Liver (tissue), 7 donors: ENCODE measurements at regions not wholly inside any gene's neighbourhood (a gene's known extent, or its start where the extent isn't known, plus 50 kb on each side); places are given as distances from the start of the nearest gene placed in this dataset.

Experiments used
- DNase-seq: peaks from one replicate; pipeline ENCODE4 v3.0.0-alpha.2; 2017; ENCODE audit warnings: low spot score
- H3K27ac ChIP-seq, 2 donors: one replicate each; pipeline ENCODE4 v1.7.0; 2013; ENCODE audit warnings: inconsistent platforms in 2 of 2, low read length in 2 of 2, control low read depth in 1 of 2, low read depth in 1 of 2, mild to moderate bottlenecking in 1 of 2
- H3K27me3 ChIP-seq, 4 donors: one replicate each; pipeline versions ENCODE4 v1.6.1 to v1.7.0; 2013; ENCODE audit warnings: low read length in 3 of 4, inconsistent platforms in 1 of 4, mild to moderate bottlenecking in 1 of 4, moderate library complexity in 1 of 4; ENCODE audit not compliant: control insufficient read depth in 4 of 4, insufficient read depth in 4 of 4
- H3K36me3 ChIP-seq, 4 donors: one replicate each; pipeline versions ENCODE4 v1.6.1 to v1.7.0; 2013; ENCODE audit warnings: low read length in 3 of 4, mild to moderate bottlenecking in 3 of 4, low read depth in 1 of 4, moderate library complexity in 1 of 4; ENCODE audit not compliant: control insufficient read depth in 4 of 4, insufficient read depth in 3 of 4
- H3K4me1 ChIP-seq, 4 donors: one replicate each; pipeline versions ENCODE4 v1.6.1 to v1.7.0; 2013; ENCODE audit warnings: low read length in 3 of 4, mild to moderate bottlenecking in 3 of 4, moderate library complexity in 1 of 4; ENCODE audit not compliant: control insufficient read depth in 4 of 4, insufficient read depth in 4 of 4
- H3K4me3 ChIP-seq, 3 donors: one replicate each; pipeline versions ENCODE4 v1.6.1 to v1.7.0; 2013; ENCODE audit warnings: low read length in 3 of 3, control low read depth in 1 of 3, low read depth in 1 of 3, mild to moderate bottlenecking in 1 of 3
- H3K9ac ChIP-seq, 2 donors: one replicate each; pipeline ENCODE4 v1.7.0; 2013; ENCODE audit warnings: low read length in 2 of 2, mild to moderate bottlenecking in 2 of 2, moderate library complexity in 2 of 2, control low read depth in 1 of 2, low read depth in 1 of 2
- H3K9me3 ChIP-seq, 4 donors: one replicate each; pipeline versions ENCODE4 v1.6.1 to v1.7.0; 2013; ENCODE audit warnings: low read length in 3 of 4; ENCODE audit not compliant: control insufficient read depth in 4 of 4
- ATF3 ChIP-seq: IDR thresholded peaks from 2 replicates; pipeline ENCODE4 v1.6.1; 2016; ENCODE audit warnings: antibody characterized with exemption
- EGR1 ChIP-seq, 2 donors: IDR thresholded peaks; 2 replicates each; pipeline ENCODE4 v1.6.1; 2016 to 2018; ENCODE audit warnings: antibody characterized with exemption in 2 of 2, low read depth in 2 of 2
- FOXA1 ChIP-seq: IDR thresholded peaks from 2 replicates; pipeline ENCODE4 v1.6.1; 2016; ENCODE audit warnings: antibody characterized with exemption
- FOXA2 ChIP-seq: IDR thresholded peaks from 2 replicates; pipeline ENCODE4 v1.6.1; 2016; ENCODE audit warnings: antibody characterized with exemption
- GABPA ChIP-seq, 2 donors: IDR thresholded peaks in 1 of 2; conservative IDR thresholded peaks in 1 of 2; 2 replicates each; pipeline ENCODE4 v1.6.1; 2016; ENCODE audit warnings: antibody characterized with exemption in 2 of 2, mild to moderate bottlenecking in 1 of 2, moderate library complexity in 1 of 2
- HNF4A ChIP-seq, 2 donors: conservative IDR thresholded peaks; 2 replicates each; pipeline ENCODE4 v1.6.1; 2016; ENCODE audit warnings: antibody characterized with exemption in 2 of 2, mild to moderate bottlenecking in 2 of 2
- JUND ChIP-seq, 2 donors: IDR thresholded peaks; 2 replicates each; pipeline ENCODE4 v1.6.1; 2016; ENCODE audit warnings: antibody characterized with exemption in 2 of 2
- MAX ChIP-seq: IDR thresholded peaks from 2 replicates; pipeline ENCODE4 v1.6.1; 2016; ENCODE audit warnings: antibody characterized with exemption
- NR2F2 ChIP-seq: IDR thresholded peaks from 2 replicates; pipeline ENCODE4 v1.6.1; 2016; ENCODE audit warnings: antibody characterized with exemption
- RXRA ChIP-seq, 2 donors: IDR thresholded peaks; 2 replicates each; pipeline ENCODE4 v1.6.1; 2017 to 2018; ENCODE audit warnings: antibody characterized with exemption in 2 of 2, mild to moderate bottlenecking in 1 of 2
- SP1 ChIP-seq: IDR thresholded peaks from 2 replicates; pipeline ENCODE4 v1.6.1; 2018; ENCODE audit warnings: antibody characterized with exemption, mild to moderate bottlenecking
- TAF1 ChIP-seq: conservative IDR thresholded peaks from 2 replicates; pipeline ENCODE4 v1.6.1; 2016; ENCODE audit warnings: antibody characterized with exemption, mild to moderate bottlenecking
- YY1 ChIP-seq: IDR thresholded peaks from 2 replicates; pipeline ENCODE4 v1.6.1; 2016; ENCODE audit warnings: antibody characterized with exemption, mild to moderate bottlenecking
- ZBTB33 ChIP-seq: IDR thresholded peaks from 2 replicates; pipeline ENCODE4 v1.6.1; 2016; ENCODE audit warnings: antibody characterized with exemption
- WGBS: extraction: QIAGEN DNeasy Blood & Tissue Kit; methylation state at CpG from one replicate; pipeline ENCODE4 v1.1.7; 2013; 5-methylcytosine and 5-hydroxymethylcytosine counted together
- donor health status: healthy.
- donor health status: healthy.
- donor health status: healthy.
- donor health status: healthy.

GRCh38 chrX:116243039-116243438 lies 72.5 kb downstream of the AGTR2 start (continued):
- no peak for TF ChIP-seq ZBTB33

GRCh38 chrX:116246261-116246660 lies 75.7 kb downstream of the AGTR2 start:
- no peaks in the 10 kb centered on the region for H3K9me3 ChIP-seq
- no peak overlapping the region for H3K27ac ChIP-seq
- H3K4me1 ChIP-seq, result no peaks in the 10 kb centered on the region
- TF ChIP-seq YY1 (no peak), TAF1 (no peak), FOXA1 (no peak), NR2F2 (no peak), SP1 (no peak), FOXA2 (no peak), ATF3 (no peak), JUND (IDR thresholded peaks at IDR 0.05) (no peak), MAX (no peak), EGR1 (IDR thresholded peaks at IDR 0.05; ENCODE audit: low read depth in 2 of 2) (no peak), HNF4A (conservative IDR thresholded peaks at IDR 0.05) (no peak), RXRA (IDR thresholded peaks at IDR 0.05) (no peak), GABPA (IDR thresholded peaks at IDR 0.05 in 1 of 2, conservative IDR thresholded peaks at IDR 0.05 in 1 of 2) (no peak)
- H3K4me3 ChIP-seq, result no peak overlapping the region
- no peaks in the 10 kb centered on the region for H3K36me3 ChIP-seq
- no peak for DNase-seq
- 91% methylated on average over 2 of the region's 2 CpGs for WGBS
- no peak overlapping the region for H3K9ac ChIP-seq
- no peaks in the 10 kb centered on the region for H3K27me3 ChIP-seq

- TF ChIP-seq YY1, result no peak
- no peak for TF ChIP-seq FOXA1
- TF ChIP-seq ZBTB33, result no peak
- Histone ChIP-seq H3K27me3 (no peaks in the 10 kb centered on the region), H3K36me3 (no peaks in the 10 kb centered on the region), H3K27ac (no peak overlapping the region), H3K9ac (no peak overlapping the region), H3K4me1 (no peaks in the 10 kb centered on the region), H3K9me3 (no peaks in the 10 kb centered on the region), H3K4me3 (no peak overlapping the region)
- no peak for DNase-seq
- WGBS, result 89% methylated on average over 3 of the region's 3 CpGs
Observed at GRCh38 chrX:116267511-116268040, 97.0 kb downstream of the AGTR2 start.
